ENCODE measurements at regions not wholly inside any gene's neighbourhood (a gene's known extent, or its start where the extent isn't known, plus 50 kb on each side); places are given as distances from the start of the nearest gene placed in this dataset.
"Not testable (repeated sequence)": the region's sequence is repeated elsewhere in the genome, so short reads cannot be mapped to it uniquely, and the experiment has no call there.

DNA sequence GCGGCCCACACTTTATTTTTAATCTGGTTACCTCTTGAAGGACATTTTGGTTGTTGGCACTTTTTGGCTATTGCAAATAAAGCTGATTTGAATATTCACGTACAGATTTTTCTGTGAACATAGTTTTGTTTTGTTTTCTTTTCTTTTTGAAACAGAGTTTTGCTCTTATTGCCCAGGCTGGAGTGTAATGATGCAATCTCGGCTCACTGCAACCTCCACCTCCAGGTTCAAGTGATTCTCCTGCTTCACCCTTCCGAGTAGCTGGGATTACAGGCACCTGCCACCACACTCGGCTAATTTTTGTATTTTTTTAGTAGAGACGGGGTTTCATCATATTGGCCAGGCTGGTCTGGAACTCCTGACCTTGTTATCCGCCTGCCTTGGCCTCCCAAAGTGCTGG, 99.7 kb downstream of the NDFIP1 start:
- TF ChIP-seq, protein P1, sequence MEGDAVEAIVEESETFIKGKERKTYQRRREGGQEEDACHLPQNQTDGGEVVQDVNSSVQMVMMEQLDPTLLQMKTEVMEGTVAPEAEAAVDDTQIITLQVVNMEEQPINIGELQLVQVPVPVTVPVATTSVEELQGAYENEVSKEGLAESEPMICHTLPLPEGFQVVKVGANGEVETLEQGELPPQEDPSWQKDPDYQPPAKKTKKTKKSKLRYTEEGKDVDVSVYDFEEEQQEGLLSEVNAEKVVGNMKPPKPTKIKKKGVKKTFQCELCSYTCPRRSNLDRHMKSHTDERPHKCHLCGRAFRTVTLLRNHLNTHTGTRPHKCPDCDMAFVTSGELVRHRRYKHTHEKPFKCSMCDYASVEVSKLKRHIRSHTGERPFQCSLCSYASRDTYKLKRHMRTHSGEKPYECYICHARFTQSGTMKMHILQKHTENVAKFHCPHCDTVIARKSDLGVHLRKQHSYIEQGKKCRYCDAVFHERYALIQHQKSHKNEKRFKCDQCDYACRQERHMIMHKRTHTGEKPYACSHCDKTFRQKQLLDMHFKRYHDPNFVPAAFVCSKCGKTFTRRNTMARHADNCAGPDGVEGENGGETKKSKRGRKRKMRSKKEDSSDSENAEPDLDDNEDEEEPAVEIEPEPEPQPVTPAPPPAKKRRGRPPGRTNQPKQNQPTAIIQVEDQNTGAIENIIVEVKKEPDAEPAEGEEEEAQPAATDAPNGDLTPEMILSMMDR (IDR thresholded peaks at IDR 0.05), result not testable (repeated sequence)
- TF ChIP-seq POLR2A, POLR2AphosphoS5, EP300 (IDR thresholded peaks at IDR 0.05): not testable (repeated sequence)

Data from suprapubic skin (tissue), 4 donors.